GM12864 (cell line): ENCODE measurements at regions not wholly inside any gene's neighbourhood (a gene's known extent, or its start where the extent isn't known, plus 50 kb on each side); places are given as distances from the start of the nearest gene placed in this dataset.

Experiments used
- DNase-seq: peaks from one replicate; pipeline ENCODE4 v3.0.0-alpha.2; 2011; ENCODE audit warnings: low read depth
- H3K4me3 ChIP-seq: 2 replicates; pipeline ENCODE4 v1.5.1; 2011; ENCODE audit warnings: mild to moderate bottlenecking, low read depth, low read length, control low read depth
- CTCF ChIP-seq: IDR thresholded peaks from 2 replicates; pipeline ENCODE4 v1.5.1; 2011; ENCODE audit warnings: low read depth, mild to moderate bottlenecking, moderate library complexity, low read length, control low read depth, inconsistent platforms; ENCODE audit errors: missing control alignments

DNA sequence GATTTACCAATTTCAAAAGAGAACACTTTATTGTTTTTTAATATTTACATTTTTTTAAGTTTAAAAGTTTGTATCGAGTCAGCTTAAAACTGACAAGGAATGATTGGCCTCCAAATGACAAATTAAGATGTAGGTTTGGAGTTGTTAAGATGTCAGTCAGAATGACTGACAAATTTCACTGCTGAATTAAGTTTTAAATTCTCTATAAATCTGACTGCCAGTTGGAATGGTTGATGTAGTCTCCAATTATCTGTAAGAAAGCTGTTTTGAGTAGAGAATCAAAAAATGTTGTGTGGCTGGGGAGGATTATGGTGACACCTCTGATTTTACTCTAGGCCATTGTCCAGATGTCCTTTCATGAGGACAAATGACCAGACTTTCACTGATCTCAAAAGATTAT lies 165.3 kb upstream of the CDH20 start:
- H3K4me3 ChIP-seq: no peak overlapping the region
- TF ChIP-seq CTCF: no peak
- no peak for DNase-seq

DNA sequence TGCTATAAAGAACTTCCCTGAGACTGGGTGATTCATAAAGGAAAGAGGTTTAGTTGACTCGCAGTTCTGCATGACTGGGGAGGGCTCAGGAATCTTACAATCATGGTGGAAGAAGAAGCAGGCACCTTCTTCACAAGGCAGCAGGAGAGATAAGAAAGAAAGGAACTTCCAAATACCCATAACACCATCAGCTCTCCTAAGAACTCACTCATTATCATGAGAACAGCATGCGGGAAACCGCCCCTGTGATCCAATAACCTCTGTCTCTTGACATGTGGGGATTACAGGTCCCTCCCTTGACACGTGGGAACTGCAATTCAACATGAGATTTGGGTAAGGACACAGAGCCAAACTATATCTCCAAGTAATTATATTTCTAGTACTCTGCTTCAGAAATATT lies 163.8 kb upstream of the CDH20 start:
- no peak for DNase-seq
- no peak for TF ChIP-seq CTCF
- no peak overlapping the region for H3K4me3 ChIP-seq

GRCh38 chr18:61172624-61173023 lies 160.6 kb upstream of the CDH20 start:
- no peak for TF ChIP-seq CTCF
- no peak for DNase-seq
- no peak overlapping the region for H3K4me3 ChIP-seq

- H3K4me3 ChIP-seq: no peak overlapping the region
- no peak for TF ChIP-seq CTCF
- no peak for DNase-seq
These were observed 159.7 kb upstream of the CDH20 start for GRCh38 chr18:61173554-61173953.

DNA sequence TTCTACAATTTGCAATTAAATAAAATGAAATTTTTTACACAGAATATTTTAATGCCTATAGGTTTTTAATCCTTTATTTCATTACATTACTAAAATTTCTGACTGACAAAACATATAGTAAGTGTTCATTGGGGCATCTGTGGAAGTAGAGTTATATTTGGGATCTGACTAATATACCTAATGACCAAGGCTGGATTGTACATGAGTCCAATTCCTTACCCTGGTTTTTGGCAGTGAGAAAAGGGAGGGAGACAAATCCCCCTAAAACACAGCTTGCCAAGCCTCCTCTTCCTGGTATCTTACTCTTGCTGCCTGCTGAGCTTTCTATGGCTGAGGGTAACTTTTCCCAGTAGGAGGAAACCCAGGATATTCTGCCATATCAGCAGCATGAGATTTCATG lies 149.4 kb upstream of the CDH20 start:
- no peak for DNase-seq
- no peak overlapping the region for H3K4me3 ChIP-seq
- no peak for TF ChIP-seq CTCF

- no peak for TF ChIP-seq CTCF
- DNase-seq: no peak
- H3K4me3 ChIP-seq: no peak overlapping the region
These were observed 145.3 kb upstream of the CDH20 start for GRCh38 chr18:61187971-61188370.

DNA sequence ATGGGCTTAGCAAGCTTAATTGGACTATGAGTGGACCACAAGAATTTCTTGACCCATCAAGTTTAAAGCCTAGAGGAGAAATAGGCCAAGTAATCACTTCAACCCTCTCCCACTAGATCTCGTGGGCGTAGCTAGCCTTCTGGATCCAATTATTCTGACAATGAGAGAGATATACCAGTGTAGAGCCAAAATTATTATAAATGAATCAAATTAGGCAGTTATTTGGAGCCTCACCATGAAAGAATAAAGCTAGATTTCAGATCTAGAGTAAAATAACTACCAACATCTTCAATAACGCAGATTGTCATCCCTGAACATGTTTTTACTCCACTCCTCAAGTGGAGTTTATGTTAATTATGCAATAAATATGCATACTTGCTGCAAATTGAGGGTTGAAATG lies 143.9 kb upstream of the CDH20 start:
- TF ChIP-seq CTCF: no peak
- no peak for DNase-seq
- no peak overlapping the region for H3K4me3 ChIP-seq
